Pons (tissue), 1 donor: ENCODE measurements at regions not wholly inside any gene's neighbourhood (a gene's known extent, or its start where the extent isn't known, plus 50 kb on each side); places are given as distances from the start of the nearest gene placed in this dataset.
"Not testable (repeated sequence)": the region's sequence is repeated elsewhere in the genome, so short reads cannot be mapped to it uniquely, and the experiment has no call there.

Source experiments
- DNase-seq: peaks from one replicate; pipeline ENCODE4 v3.0.0-alpha.2; 2016; ENCODE audit warnings: low spot score

DNA sequence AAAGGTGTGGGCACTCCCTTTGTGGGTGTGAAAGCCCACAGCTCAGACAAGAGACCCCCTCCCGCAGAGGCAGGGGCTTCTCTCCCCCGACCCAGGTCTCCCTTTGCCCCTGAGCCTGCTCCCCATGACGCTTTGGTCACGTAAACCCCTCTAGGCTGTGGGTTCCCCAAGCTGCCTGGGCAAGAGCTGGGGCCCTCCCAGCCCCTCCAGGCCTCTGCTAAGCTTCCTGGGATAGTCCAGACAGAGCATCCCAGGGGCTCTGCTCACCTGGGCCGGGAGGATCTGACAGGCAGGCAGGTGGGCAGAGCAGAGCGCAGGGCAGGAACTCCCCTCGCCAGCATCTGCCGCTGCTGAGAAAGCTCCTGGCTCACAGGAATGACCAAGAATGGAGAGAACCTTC lies 177.3 kb downstream of the BANP start:
- no peak for DNase-seq

DNA sequence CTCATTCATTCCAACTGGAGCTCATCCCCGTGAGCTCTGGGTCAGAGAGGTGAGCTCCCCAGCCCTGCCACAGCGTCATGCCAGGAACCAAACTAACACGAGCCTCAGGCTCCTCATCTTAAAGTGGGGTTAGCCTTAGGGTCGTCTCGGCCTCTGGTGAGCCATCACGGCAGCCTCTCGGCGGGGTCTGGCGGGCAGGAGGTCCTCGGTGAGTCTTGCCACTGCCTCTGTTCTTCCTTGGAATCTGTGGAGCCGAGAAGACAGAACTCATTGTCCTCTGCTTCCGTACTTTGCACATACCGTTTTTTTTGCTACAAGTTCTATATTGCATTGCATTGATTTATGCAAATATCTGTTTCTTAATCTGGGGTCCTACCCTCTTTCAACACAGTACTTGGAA lies 177.9 kb downstream of the BANP start:
- not testable (repeated sequence) for DNase-seq

DNA sequence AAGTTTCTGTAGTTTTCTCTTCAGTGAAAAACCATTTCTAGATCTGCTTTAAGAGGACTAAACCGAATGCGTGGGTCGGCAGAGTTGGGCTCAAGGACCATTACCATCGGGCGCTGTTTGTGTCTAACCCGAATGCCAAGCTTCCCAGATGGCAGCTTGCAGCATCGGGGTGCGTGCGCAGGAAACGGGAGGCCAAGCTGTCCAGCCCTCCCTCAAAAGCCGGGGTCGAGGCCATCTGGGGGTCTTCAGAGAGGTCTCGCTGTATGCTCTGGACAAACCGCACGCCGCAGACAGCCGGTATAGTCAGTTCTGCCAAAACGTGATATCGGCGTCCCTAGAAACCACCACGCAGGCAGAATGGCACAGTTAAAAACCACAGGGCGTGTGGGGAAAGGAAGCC lies 178.8 kb downstream of the BANP start:
- no peak for DNase-seq

DNA sequence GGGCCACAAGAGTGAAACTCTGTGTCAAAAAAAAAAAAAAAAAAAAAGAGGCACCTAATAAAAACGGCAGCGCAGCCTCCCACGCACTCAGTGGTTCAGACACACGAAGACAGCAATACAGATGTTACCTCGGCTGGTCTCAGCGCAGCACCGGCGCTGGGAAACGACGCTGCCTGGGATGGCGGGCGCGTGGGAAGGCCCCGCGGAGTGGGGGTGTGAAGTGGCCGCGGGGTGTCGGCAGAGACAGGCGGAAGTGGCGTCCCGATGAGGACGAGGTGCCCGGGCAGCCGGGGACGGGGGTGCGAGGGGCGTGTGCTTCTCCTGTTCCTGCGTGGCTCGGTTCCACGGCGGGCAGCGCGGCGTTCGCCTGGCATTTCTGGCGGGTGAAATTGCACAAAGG lies 179.4 kb downstream of the BANP start:
- no peak for DNase-seq

DNA sequence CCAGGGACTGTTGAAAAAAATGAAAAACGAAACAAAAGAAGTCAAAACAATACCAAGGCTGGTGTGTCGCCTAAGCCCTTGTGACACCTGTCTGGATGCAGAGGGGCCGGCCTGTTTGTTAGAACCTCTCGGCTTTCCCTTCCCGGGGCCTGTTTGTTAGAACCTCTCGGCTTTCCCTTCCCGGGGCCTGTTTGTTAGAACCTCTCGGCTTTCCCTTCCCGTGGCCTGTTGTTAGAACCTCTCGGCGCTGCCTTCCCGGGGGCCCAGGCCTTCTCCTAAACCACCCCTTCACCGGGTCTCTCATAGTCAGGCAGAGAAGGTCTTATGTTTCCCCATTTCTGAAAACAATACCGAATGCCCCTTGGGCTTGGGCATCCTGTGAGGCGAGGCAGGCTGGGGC lies 180.0 kb downstream of the BANP start:
- DNase-seq = no peak

DNA sequence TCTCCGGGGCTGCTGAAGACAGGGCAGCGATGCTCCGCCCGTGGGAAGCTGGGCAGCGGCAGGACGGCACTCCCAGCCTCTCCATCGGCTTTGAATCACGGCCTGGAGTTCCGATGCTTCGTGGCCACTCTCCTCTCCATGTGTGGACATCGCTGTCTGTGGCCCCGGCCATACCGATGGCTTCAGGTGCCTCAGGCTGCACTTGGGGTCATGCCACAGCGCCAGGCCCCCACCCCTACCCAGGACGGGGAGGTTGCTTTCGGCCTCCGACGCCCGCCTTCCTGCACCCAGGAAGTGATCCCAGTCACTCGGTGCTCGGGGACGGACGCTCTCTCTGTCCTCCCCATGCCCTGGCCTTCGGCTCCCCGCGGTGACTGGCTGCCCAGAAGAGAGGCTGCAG lies 180.7 kb downstream of the BANP start:
- no peak for DNase-seq

DNA sequence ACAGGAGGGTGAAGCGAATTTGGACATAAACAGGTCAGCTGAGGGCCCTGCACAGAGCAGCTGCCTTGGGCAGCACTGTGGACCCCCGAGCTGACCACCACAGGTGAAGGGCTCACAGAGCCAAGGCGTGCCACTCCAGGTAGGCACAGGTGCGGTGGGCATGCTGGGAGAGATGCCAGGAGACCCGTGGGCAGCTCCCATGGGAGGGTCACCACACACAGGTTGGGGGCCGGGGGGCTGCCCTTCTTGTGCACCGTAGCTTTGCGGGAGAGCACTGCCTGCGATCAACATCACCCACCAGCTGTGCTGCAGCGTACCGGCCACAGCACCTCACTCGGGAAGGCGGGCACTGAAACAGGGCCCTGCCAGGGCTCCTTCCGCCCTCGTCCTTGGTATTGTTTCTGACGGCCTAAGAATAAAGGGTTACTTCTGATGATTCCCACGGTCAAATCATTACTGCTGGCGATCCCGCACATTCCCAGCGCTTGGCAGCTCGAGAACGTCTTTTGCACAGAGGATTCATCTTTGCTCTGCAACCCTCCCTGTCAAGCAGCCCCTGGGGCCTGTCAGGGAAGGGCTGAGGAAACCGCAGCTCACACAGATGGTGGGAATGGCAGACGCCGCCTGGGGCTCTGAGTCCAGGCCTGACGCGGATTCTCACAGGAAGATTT lies 181.7 kb downstream of the BANP start:
- DNase-seq = no peak

DNA sequence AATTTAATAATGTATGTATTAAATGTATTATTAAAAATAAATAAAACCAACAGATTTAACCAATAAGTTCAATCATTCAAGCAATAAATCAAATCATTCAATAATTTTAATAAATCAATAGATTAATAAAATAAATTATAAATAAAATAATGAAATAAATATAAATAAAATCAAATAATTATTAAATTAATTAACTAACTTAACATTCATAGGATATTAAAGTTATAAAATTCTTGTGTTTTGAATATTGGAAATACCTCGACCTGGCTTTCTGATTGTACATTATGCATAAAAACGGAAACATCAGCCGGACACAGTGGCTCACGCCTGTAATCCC lies 182.2 kb downstream of the BANP start:
- DNase-seq = no peak

DNA sequence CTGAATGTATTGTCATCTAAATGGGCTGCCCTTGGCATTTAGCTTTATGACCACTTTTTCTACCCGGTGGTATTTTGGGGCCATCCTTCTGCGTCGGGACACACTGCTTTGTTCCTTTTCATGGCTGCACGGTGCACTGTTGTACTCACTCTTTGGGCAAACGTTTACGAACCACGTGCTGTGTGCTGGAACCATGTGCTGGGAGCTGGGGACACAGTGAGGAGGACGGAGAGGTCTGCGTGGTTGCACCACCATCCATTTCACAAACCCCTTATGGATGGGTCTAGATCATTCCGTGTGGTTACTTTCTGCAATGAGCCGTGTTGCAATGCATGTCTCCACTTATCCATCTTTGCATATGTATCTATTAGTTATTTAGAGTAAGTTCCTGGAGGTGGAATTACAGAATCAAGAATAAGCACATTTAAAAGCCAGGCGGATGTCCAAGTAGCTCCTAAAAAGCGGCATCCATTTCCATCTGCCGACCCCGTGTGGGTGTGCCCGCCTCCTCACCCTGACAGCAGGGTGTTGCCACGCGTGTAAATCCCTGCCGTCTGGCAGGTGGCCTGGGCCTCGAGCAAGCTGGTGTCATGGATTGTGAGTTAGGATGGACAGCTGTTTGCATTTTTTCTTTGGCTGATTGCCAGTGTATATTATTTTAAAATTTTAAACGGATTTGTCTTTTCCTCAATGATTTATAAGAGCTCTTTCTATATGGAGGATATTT lies 183.1 kb downstream of the BANP start:
- DNase-seq = not testable (repeated sequence)

DNA sequence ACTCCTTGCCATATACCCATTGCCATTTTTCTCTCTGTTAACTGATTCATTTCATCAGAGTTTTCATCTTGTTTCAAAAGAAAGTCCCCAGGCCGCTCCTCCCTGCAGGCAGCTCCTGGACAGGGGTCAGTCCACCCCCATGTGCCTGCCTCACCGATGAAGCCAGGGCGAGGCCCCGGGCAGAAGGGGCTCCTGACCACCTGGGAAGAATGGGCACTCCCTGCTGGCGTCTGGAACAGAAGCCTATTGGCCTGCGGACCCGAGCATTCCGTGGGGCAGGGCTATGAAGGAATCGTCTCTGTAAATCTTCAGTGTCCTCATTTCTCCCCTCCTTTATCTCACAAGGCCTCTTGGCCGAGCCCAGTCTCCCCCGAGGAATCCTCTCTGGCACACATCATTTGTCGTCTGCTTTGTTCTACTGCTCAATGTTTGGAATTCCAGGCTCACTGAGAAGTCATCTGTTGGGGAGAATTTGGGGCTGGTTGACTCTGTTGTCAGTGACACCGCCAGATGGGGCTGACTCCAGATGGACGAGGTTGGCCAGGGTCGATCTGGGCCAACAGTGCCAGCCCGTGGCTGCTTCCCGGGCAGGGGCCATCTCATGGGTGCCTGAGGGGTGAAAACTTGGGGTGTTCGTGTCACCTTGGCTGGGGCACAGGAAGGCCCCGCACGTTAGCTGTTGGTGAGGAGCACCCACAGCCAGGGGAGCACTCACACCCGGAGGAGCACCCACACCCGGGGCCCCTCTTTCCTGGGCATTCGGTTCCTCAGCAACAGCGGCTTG lies 183.9 kb downstream of the BANP start:
- DNase-seq = not testable (repeated sequence)

DNA sequence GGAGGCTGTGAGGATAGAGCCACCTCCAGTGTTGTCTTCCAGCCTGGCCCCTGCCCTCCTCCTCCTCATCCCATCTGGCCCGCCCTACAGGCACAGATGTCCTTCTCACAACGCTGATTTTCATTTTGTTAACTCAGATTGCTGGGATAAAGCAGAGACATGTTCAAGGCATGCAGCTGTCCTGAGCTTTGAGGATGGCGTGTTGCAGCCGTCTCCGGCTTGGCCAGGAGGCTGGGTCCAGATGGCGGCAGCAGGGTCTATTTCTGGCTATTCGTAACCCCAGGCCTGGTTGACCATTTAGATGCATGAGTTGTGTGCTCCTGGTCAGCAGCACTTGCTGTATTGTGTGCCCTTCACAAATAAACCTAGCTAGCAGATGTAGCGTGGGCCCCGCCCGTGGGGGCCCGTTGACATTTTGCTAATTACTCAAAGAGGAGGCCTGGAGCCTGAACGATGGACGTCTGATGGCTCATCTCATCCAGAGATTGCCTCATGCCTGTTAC lies 185.0 kb downstream of the BANP start:
- not testable (repeated sequence) for DNase-seq

DNA sequence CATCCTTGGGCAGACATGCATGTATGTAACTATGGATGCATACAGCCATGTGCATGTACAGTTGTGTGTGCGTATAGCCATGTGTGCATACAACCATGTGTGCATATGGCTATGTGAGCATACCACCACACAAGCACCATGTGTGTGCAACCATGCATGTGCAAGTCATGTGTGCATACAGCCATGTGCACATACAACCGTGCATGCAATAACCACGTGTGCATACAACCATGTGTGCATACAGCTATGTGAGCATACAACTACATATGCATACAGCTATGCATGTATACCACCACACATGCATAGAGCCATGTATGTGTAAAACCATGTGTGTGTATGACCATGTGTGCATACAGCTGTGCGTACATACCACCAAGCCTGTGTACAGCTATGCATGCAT lies 185.7 kb downstream of the BANP start:
- DNase-seq = not testable (repeated sequence)

DNA sequence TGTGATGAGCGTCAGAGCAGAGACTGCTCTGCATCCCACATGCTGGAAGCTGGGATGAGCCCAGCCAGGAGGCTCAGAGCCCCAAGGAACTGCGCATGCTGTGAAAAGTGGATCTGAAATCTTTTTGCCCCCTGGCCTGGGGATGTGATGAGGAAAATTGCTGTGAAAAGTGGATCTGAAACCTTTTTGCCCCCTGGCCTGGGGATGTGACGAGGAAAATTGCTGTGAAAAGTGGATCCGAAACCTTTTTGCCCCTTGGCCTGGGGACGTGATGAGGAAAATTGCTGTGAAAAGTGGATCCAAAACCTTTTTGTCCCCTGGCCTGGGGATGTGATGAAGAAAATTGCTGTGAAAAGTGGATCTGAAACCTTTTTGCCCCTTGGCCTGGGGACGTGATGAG lies 187.9 kb downstream of the BANP start:
- not testable (repeated sequence) for DNase-seq

DNA sequence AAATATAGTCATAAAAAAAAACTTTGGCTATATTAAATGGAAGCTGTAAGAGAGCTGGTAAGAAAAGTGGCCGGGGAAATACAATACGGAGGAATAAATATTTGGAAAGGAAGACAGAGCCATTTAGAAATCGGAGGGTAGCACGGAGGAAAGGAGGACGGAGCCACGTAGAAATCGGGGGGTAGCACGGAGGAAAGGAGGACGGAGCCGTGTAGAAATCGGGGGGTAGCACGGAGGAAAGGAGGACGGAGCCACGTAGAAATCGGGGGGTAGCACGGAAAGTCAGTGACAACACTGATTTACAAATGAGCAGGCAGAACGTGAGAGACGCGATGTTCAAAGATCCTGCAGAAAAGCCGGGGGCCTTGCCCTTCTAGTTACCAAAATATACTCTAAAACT lies 189.0 kb downstream of the BANP start:
- not testable (repeated sequence) for DNase-seq

DNA sequence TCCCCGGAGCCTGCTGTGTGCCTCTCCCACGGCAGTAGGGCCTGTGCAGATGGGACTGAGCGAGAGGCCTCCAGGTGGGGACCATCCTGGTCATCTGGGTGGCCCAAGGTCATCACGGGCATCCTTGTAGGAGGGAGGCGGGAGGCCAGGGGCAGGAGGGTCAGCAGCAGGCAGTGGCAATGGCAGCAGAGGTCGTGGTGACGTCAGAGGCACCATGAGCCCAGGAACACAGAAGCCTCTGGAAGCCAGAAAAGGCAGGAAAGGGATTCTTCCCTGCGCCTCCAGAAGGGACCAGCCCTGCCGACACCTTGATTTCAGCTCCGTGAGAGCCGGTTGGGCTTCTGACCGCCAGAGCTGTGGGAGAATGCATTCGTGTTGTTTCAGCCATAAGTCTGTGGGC lies 190.3 kb downstream of the BANP start:
- DNase-seq = no peak

DNA sequence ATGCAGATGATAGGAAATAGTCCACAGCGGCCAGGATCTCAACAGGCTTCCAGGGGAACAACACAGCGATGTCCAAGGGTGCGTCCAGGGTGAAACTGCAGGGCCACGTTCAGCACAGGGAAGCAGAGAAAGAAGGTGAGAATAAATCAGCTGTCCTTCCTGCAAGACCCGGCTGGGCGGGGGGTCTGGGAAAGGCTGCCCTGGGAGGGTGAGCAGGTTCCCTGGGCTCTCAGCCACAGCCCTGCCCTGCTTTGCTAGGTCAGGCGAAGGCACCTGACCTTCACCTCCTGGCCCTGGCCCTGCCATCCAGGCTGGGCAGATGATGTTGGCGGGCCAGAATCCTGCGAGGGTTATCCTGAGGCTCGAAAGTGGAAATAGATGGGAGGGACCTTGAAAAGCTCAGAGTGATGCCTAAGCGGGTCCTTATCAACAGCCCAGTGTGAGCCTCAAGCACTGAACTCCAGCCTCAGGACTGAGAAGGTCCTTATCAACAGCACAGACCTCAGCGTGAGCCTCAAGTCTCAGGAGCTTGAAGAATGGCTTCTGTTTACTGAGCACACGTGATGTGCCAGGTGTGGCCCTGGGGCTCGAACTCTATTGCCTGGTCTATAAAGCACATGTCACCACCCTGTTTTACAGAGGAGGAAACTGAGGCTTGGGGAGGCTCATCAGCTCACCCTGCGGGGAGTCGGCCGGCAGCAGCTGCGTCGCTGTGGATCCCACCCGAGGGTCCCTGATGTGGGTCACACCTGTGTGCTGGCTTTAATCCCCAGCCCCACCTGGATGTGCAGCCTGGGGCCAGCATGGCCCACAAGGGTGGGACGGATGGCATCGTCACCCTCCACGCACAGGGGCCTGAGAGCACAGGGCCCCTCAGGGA lies 191.1 kb downstream of the BANP start:
- not testable (repeated sequence) for DNase-seq

DNA sequence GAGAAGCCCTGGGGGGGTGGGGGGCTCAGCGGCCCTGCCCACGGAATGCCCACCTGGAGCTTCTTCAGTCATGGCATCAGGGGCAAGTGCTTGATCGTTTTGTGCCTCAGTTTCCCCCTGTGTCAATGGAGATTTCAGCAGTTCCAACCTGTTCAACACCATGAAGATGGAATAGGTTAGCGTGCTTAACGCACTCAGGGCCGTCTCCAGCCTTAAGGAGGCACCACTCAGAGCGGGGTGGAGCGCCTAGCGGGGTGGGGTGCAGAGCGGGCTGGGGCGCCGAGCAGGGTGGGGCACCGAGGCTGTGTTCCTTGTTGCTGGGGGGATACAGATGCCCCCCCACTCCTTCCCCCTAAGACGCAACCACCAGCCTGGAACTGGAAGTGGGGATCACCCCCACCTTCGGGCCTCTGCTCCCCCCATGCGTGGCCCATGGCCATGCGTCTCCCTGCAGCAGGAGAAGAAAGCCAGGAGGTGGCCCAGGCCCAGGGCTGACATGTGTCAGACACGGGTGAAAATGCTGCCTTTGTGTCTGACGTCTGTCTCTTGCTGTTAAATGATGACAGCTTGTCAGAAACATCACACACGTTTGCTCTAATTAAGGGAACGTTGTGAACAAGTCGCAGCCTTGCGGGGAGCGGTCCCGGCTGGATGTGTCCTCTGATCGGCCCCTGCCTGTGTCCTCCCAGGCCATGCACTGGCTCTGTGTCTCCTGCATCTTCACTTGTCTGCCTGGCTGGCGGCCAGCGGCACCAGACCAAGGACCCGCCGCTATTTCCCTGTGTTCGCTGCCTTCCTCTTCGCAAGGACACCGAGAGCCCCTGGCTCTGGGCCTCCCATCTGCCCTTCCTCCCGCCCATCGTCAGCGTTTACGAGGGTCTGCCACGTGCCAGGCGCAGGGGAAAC lies 192.1 kb downstream of the BANP start:
- DNase-seq = not testable (repeated sequence)

DNA sequence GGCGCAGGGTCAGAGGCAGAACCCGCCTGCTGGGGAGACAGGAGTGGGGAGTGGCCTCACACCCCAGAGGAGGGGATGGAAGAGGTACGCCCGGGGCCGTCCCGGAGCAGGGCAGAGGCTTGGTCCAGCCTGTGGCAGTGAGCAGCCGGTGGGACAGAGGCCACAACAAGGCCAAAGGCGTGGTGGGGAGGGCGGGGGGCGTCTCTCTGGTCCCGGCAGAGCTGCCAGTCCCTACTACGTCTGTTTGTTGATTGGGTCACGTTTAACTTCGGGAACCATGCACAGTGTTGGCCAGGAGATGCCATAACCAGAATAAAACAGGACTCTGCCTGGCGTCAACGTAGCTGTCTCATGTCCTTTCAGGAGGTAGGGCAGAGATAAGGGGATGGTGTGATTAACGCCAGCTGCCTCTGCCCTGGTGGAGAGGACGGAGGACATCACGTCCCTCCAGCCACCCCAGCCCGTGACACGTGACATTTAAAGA lies 192.8 kb downstream of the BANP start:
- no peak for DNase-seq

DNA sequence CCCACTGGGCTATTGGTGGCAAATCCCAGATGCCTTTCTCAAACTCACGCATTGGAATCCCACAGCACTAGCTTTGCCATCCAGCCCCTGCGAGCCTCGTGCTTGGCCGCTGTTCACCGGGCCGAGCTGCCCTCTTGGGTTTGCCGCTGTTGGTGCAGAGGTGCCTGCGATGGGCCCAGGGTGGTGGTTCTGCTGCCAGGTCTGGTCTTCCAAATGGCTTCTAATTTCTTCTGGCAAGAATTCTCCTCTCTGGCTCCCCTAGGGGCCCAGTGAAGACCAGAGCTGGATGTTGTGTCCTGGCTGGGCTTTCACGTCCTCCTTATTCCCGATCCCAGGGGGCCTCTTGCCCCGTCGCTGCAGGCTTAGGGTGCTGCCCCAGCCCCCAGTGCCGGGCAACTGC lies 194.1 kb downstream of the BANP start:
- DNase-seq = not testable (repeated sequence)

DNA sequence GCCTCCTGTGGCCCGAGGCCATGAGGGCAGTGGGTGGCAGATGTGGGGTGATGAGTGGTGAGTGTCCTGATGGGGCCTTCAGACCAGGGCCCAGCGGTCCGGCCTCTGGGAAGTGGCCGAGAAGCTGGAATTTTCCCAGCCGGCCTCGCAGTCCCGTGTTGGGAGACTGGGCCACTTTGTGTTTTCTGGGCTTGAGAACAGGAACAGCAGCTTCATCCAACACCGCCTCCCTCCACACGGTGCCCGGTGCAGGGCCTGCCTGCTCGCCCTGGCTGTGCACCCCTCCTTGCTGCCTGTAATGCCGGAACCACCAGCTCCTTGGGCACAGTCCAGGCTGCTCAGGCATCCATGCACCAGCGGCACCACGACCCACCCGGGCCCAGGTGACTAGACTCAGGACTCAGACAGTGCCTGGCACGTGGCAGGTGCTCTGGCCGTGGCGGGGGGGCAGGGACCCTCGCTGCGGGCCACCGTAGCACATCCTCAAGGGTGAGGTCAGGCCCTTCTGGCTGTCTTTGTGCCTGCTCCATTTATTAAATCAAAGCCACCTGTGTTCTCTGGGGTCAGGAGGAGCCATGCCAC lies 194.7 kb downstream of the BANP start:
- DNase-seq = not testable (repeated sequence)
